ENCODE measurements at regions not wholly inside any gene's neighbourhood (a gene's known extent, or its start where the extent isn't known, plus 50 kb on each side); places are given as distances from the start of the nearest gene placed in this dataset.

DNA sequence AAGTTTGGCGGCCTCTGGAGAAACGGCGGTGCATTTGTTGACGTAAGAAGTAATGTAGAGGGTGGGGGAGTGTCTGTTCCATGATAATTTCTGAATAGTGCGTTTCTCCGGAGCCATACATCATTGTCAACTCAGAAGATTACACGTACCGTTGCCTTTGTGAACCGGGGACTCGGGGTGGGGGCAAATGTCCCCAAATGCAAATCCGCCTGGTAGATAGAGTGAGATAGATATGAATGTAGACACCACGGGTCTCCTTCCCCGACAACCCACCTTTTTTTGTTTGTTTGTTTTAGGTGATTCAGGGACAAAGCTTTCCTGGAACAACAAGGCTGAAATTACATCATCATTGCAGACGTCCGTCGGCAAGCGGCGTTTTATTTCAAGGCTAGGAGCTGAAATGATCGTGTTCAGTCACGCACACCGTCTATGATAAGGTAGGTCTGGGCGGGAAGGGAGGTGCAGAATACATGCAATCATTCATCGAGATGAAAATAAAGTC lies 96.0 kb upstream of the PPP2R3B start (continued):
- TF ChIP-seq BCL11A (tag by site-specific recombination; IDR thresholded peaks at IDR 0.05; ENCODE audit: low read depth) = peak; percentile 42; the same call in 1 of the 2 replicates
- TF ChIP-seq ZNF274 (IDR thresholded peaks at IDR 0.05; ENCODE audit: low read length) = no peak
- no peak for TF ChIP-seq ZNF274 (tag by site-specific recombination; IDR thresholded peaks at IDR 0.05; ENCODE audit: borderline replicate concordance)
- no peak for TF ChIP-seq ZNF623 (tag by site-specific recombination; IDR thresholded peaks at IDR 0.05)
- no peak for TF ChIP-seq ZNF621 (tag by site-specific recombination; IDR thresholded peaks at IDR 0.05)
- peak; percentile 46; the same call in 1 of the 2 replicates for TF ChIP-seq OVOL3 (tag by site-specific recombination; IDR thresholded peaks at IDR 0.05)
- no peak for TF ChIP-seq HOXA7 (CRISPR knock-in tag; IDR thresholded peaks at IDR 0.05; ENCODE audit: borderline replicate concordance)
- peak; percentile 64; the same call in 1 of the 2 replicates for TF ChIP-seq KLF10 (tag by site-specific recombination; IDR thresholded peaks at IDR 0.05)
- TF ChIP-seq, protein P1, sequence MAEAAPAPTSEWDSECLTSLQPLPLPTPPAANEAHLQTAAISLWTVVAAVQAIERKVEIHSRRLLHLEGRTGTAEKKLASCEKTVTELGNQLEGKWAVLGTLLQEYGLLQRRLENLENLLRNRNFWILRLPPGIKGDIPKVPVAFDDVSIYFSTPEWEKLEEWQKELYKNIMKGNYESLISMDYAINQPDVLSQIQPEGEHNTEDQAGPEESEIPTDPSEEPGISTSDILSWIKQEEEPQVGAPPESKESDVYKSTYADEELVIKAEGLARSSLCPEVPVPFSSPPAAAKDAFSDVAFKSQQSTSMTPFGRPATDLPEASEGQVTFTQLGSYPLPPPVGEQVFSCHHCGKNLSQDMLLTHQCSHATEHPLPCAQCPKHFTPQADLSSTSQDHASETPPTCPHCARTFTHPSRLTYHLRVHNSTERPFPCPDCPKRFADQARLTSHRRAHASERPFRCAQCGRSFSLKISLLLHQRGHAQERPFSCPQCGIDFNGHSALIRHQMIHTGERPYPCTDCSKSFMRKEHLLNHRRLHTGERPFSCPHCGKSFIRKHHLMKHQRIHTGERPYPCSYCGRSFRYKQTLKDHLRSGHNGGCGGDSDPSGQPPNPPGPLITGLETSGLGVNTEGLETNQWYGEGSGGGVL (tag by site-specific recombination; IDR thresholded peaks at IDR 0.05) = peak; percentile 74
- no peak for TF ChIP-seq ZNF677 (tag by site-specific recombination; IDR thresholded peaks at IDR 0.05)
- peak; percentile 49; the same call in 1 of the 2 replicates for TF ChIP-seq ZNF391 (tag by site-specific recombination; IDR thresholded peaks at IDR 0.05; ENCODE audit: borderline replicate concordance, low read depth)
- no peak for TF ChIP-seq ZNF10 (tag by site-specific recombination; IDR thresholded peaks at IDR 0.05)
- TF ChIP-seq YY2 (tag by site-specific recombination; IDR thresholded peaks at IDR 0.05) = no peak
- no peak for TF ChIP-seq ZNF670 (tag by site-specific recombination; IDR thresholded peaks at IDR 0.05; ENCODE audit: low read depth)
- no peak for TF ChIP-seq PRDM4 (tag by site-specific recombination; IDR thresholded peaks at IDR 0.05)
- no peak for TF ChIP-seq ZNF223 (tag by site-specific recombination; IDR thresholded peaks at IDR 0.05)
- no peak for TF ChIP-seq ZNF26 (tag by site-specific recombination; IDR thresholded peaks at IDR 0.05)
- TF ChIP-seq ZBTB20 (tag by site-specific recombination; IDR thresholded peaks at IDR 0.05) = peak; percentile 36; the same call in 1 of the 2 replicates
- no peak for TF ChIP-seq ZFP3 (tag by site-specific recombination; IDR thresholded peaks at IDR 0.05; ENCODE audit: low read depth)
- peak; percentile 62; the same call in 1 of the 2 replicates for TF ChIP-seq FEZF1 (tag by site-specific recombination; IDR thresholded peaks at IDR 0.05)
- no peak for TF ChIP-seq SCRT2 (tag by site-specific recombination; IDR thresholded peaks at IDR 0.05)
- no peak for TF ChIP-seq HOXD13 (CRISPR knock-in tag; IDR thresholded peaks at IDR 0.05; ENCODE audit: borderline replicate concordance)
- 0 out of 2 replicates have a peak, but pooled peaks have one; percentile 48 for TF ChIP-seq ZNF600 (tag by site-specific recombination; IDR thresholded peaks at IDR 0.05)
- TF ChIP-seq ZNF768 (tag by site-specific recombination; IDR thresholded peaks at IDR 0.05) = no peak
- TF ChIP-seq ZNF558 (tag by site-specific recombination; IDR thresholded peaks at IDR 0.05) = no peak
- TF ChIP-seq OSR2 (tag by site-specific recombination; IDR thresholded peaks at IDR 0.05) = peak; percentile 62
- peak; percentile 87 for TF ChIP-seq INSM2 (tag by site-specific recombination; IDR thresholded peaks at IDR 0.05)
- TF ChIP-seq ZNF202 (tag by site-specific recombination; IDR thresholded peaks at IDR 0.05; ENCODE audit: borderline replicate concordance) = no peak
- no peak for TF ChIP-seq ZNF704 (tag by site-specific recombination; IDR thresholded peaks at IDR 0.05)
- TF ChIP-seq GLI2 (tag by site-specific recombination; IDR thresholded peaks at IDR 0.05; ENCODE audit: borderline replicate concordance, low read depth) = no peak; the same call in 1 of the 2 replicates
- TF ChIP-seq ZNF266 (tag by site-specific recombination; IDR thresholded peaks at IDR 0.05; ENCODE audit: low read depth) = no peak
- no peak for TF ChIP-seq GLI4 (tag by site-specific recombination; IDR thresholded peaks at IDR 0.05)

All from HEK293 (cell line).